Esophagus (tissue), 2 donors: ENCODE measurements at regions not wholly inside any gene's neighbourhood (a gene's known extent, or its start where the extent isn't known, plus 50 kb on each side); places are given as distances from the start of the nearest gene placed in this dataset.

ENCODE experiments used
- H3K27ac ChIP-seq, 2 donors: one replicate each; pipeline ENCODE4 v1.5.1; 2013; ENCODE audit warnings: low read depth in 2 of 2, mild to moderate bottlenecking in 2 of 2, inconsistent platforms in 1 of 2, low read length in 1 of 2, moderate library complexity in 1 of 2
- H3K27me3 ChIP-seq, 2 donors: one replicate each; pipeline ENCODE4 v1.6.1; 2013; ENCODE audit warnings: low read length in 2 of 2, control low read depth in 1 of 2, mild to moderate bottlenecking in 1 of 2; ENCODE audit not compliant: insufficient read depth in 2 of 2, control insufficient read depth in 1 of 2
- H3K36me3 ChIP-seq, 2 donors: one replicate each; pipeline ENCODE4 v1.6.1; 2013; ENCODE audit warnings: low read length in 1 of 2; ENCODE audit not compliant: control insufficient read depth in 2 of 2, insufficient read depth in 2 of 2
- H3K4me1 ChIP-seq, 2 donors: one replicate each; pipeline ENCODE4 v1.6.1; 2013; ENCODE audit warnings: low read length in 1 of 2; ENCODE audit not compliant: control insufficient read depth in 2 of 2, insufficient read depth in 2 of 2
- H3K4me3 ChIP-seq, 2 donors: one replicate each; pipeline ENCODE4 v1.5.1; 2013; ENCODE audit warnings: low read length in 2 of 2, mild to moderate bottlenecking in 2 of 2, low read depth in 1 of 2, moderate library complexity in 1 of 2
- H3K9me3 ChIP-seq, 2 donors: one replicate each; pipeline ENCODE4 v1.6.1; 2013; ENCODE audit warnings: mild to moderate bottlenecking in 2 of 2, low read depth in 1 of 2, low read length in 1 of 2, moderate library complexity in 1 of 2; ENCODE audit not compliant: control insufficient read depth in 2 of 2, insufficient read depth in 1 of 2
- WGBS, 2 donors: extraction: QIAGEN DNeasy Blood & Tissue Kit; methylation state at CpG; one replicate each; pipeline ENCODE4 v1.1.7; 2013; 5-methylcytosine and 5-hydroxymethylcytosine counted together
- donor health status: healthy with polysubstance abuse.
- donor health status: Bipolar disorder and iron deficiency.

- no peaks in the 10 kb centered on the region for H3K27me3 ChIP-seq
- no peaks in the 10 kb centered on the region for H3K36me3 ChIP-seq
- WGBS, 2 donors: 55 to 79% methylated on average over 3 of the region's 3 CpGs
- no peak overlapping the region for H3K27ac ChIP-seq
- H3K9me3 ChIP-seq: no peaks in the 10 kb centered on the region
- H3K4me1 ChIP-seq: no peaks in the 10 kb centered on the region
- no peak overlapping the region for H3K4me3 ChIP-seq
Observed at GRCh38 chr14:38877744-38878388, 225.2 kb downstream of the SEC23A start.

- Histone ChIP-seq H3K27me3 (no peaks in the 10 kb centered on the region), H3K9me3 (no peaks in the 10 kb centered on the region), H3K36me3 (no peaks in the 10 kb centered on the region), H3K27ac (no peak overlapping the region), H3K4me3 (no peak overlapping the region), H3K4me1 (no peaks in the 10 kb centered on the region)
- 94% methylated on average over 2 of the region's 2 CpGs for WGBS, 2 donors
Observed at GRCh38 chr14:38874721-38875120, 228.3 kb downstream of the SEC23A start.

- Histone ChIP-seq H3K4me1 (no peaks in the 10 kb centered on the region), H3K4me3 (no peak overlapping the region), H3K27me3 (no peaks in the 10 kb centered on the region), H3K9me3 (no peaks in the 10 kb centered on the region), H3K36me3 (no peaks in the 10 kb centered on the region), H3K27ac (no peak overlapping the region)
- 67 to 77% methylated on average over 3 of the region's 3 CpGs for WGBS, 2 donors
Observed at GRCh38 chr14:38873941-38874612, 229.0 kb downstream of the SEC23A start.

- 73 to 74% methylated on average over 3 of the region's 3 CpGs for WGBS, 2 donors
Observed at GRCh38 chr14:38870296-38870836, 232.7 kb downstream of the SEC23A start.

DNA sequence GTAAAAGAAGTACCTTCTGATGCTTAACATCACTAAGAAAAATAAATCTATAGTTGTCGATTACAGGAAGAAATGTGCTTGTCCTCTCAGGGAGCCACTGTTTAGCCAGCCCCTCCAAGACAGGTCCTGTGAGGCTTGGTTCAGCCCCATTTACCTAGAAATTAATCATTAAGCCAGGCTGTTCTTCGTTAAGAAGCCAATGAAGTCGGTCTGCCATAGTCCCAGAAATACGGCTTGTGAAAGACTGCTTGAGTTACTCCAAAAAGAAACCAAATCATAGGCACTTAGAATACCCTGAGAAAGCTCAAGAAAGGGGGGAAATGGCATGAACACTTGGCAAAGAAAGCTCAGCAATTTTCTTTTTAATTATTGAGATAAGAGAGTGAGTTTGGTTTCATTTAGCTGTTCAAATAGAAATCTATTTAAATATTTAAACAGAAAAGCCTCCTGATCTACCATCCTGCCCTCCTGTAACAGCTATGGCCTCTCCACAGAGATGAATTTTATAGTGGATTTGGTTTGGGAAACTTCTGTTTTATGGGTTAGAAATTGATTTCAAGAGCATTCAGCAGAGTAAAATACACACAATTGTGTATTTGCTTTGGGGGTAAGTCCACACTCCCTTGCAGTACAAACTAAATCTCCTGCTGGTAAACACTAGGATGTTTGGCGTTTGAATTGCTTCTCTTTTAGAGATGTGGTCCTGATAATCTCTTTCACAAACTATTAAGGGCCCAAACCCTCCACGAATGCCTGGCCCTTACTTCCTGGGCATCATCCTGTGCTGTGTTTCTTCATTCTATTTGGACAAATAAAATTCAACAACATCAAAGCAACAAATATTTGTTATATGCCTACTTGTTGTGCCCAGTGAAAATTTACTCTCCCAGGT is 234.4 kb downstream of the SEC23A start:
- no peak overlapping the region for H3K27ac ChIP-seq
- no peaks in the 10 kb centered on the region for H3K36me3 ChIP-seq
- no peaks in the 10 kb centered on the region for H3K4me1 ChIP-seq
- no peaks in the 10 kb centered on the region for H3K27me3 ChIP-seq
- H3K9me3 ChIP-seq: no peaks in the 10 kb centered on the region
- WGBS, 2 donors: 51 to 77% methylated on average over 6 of the region's 6 CpGs
- H3K4me3 ChIP-seq: no peak overlapping the region

More at GRCh38 chr14:38870296-38870836, 232.7 kb downstream of the SEC23A start:
- Histone ChIP-seq H3K4me1 (no peaks in the 10 kb centered on the region), H3K36me3 (no peaks in the 10 kb centered on the region), H3K27ac (no peak overlapping the region), H3K9me3 (no peaks in the 10 kb centered on the region), H3K4me3 (no peak overlapping the region), H3K27me3 (no peaks in the 10 kb centered on the region)

DNA sequence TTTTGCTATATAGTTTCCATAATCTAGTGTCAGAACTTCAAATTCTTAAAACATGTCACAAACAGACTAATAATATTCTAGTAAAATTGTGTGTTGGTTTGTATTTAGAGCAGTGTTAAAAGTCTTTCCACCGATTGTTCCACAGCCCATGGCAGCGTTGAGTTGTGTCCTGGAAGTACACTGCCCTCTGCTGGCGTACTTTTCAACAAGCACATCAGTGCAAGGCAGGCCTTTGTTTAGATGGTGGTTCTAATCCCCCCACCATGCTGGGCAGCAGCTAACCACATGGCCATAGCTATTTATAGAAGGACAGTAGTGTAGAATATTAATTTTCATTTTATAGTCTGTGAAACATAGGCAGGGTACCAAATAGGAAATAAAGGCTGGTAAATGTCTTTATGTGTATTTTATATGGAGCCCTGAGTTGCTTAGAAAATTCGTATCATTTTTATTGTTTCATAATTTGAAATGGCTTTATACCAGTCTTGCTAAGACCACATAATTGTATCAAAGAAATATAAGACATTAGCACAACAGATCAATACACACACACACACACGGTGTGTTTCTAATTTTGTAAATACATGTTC is 235.4 kb downstream of the SEC23A start:
- peaks cover 0 to 5% of the 10 kb centered on the region in 2 donors for H3K9me3 ChIP-seq
- no peaks in the 10 kb centered on the region for H3K27me3 ChIP-seq
- no peak overlapping the region for H3K4me3 ChIP-seq
- no peaks in the 10 kb centered on the region for H3K36me3 ChIP-seq
- H3K27ac ChIP-seq: no peak overlapping the region
- WGBS, 2 donors: 32 to 35% methylated on average over 5 of the region's 5 CpGs
- peaks cover 0 to 1% of the 10 kb centered on the region in 2 donors for H3K4me1 ChIP-seq

DNA sequence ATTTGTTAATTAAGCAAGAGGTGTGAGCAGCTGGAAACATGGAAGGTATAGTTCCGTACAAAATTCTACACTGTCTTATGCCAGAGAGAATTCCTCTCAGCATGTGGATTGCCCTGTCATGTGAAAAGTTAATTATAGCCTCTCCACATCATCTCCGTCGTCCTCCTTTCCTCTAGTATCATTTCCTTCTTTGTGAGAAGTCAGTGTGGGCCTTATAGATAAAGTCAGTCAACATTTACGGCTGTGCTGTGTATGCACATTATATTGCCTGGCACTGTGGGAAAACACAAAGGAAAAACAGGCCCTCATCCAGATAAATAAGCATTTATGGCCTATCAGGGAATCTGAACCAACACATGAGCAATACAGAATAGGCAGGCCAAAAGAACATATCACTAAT is 236.6 kb downstream of the SEC23A start:
- Histone ChIP-seq H3K4me1 (peaks cover 0 to 2% of the 10 kb centered on the region in 2 donors), H3K9me3 (peaks cover 0 to 5% of the 10 kb centered on the region in 2 donors), H3K27ac (no peak overlapping the region), H3K4me3 (no peak overlapping the region), H3K27me3 (no peaks in the 10 kb centered on the region), H3K36me3 (no peaks in the 10 kb centered on the region)
- WGBS, 2 donors: 62 to 64% methylated on average over 4 of the region's 4 CpGs

- H3K36me3 ChIP-seq: no peaks in the 10 kb centered on the region
Observed at GRCh38 chr14:38862366-38862765, 240.7 kb downstream of the SEC23A start.

DNA sequence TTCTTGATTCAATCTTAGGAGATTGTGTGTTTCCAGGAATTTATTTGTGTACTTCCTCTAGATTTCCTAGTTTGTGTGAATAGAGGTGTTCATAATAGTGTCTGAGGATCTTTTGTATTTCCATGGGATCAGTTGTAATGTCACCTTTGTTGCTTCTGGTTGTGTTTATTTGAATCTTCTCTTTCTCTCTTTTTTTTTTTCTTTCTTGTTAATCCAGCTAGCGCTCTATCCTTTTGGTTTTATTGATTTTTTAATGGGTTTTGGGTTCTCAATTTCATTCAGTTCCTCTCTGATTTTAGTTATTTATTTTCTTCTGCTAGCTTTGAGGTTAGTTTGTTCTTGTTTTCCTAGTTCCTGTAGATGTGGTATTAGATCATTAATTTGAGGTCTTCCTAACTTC is 242.5 kb downstream of the SEC23A start:
- Histone ChIP-seq H3K27me3 (no peaks in the 10 kb centered on the region), H3K4me3 (no peak overlapping the region), H3K4me1 (peaks cover 0 to 2% of the 10 kb centered on the region in 2 donors), H3K9me3 (peaks cover 0 to 5% of the 10 kb centered on the region in 2 donors), H3K36me3 (no peaks in the 10 kb centered on the region), H3K27ac (no peak overlapping the region)
- 93 to 96% methylated on average over 1 of the region's 1 CpG for WGBS, 2 donors

More at GRCh38 chr14:38862366-38862765, 240.7 kb downstream of the SEC23A start:
- H3K4me3 ChIP-seq: no peak overlapping the region
- no peaks in the 10 kb centered on the region for H3K27me3 ChIP-seq
- H3K27ac ChIP-seq: no peak overlapping the region
- 89 to 97% methylated on average over 1 of the region's 1 CpG for WGBS, 2 donors
- H3K4me1 ChIP-seq: peaks cover 0 to 2% of the 10 kb centered on the region in 2 donors
- peaks cover 0 to 5% of the 10 kb centered on the region in 2 donors for H3K9me3 ChIP-seq
